Middle frontal gyrus (tissue), 1 donor: ENCODE measurements at regions not wholly inside any gene's neighbourhood (a gene's known extent, or its start where the extent isn't known, plus 50 kb on each side); places are given as distances from the start of the nearest gene placed in this dataset.

Experiments
- DNase-seq: peaks from one replicate; pipeline ENCODE4 v3.0.0-alpha.2; 2015; ENCODE audit warnings: low spot score; ENCODE audit errors: extremely low spot score

GRCh38 chr1:87766737-87767136, 438.1 kb downstream of the LMO4 start:
- no peak for DNase-seq

- no peak for DNase-seq
Measured at GRCh38 chr1:87778896-87779295, 450.2 kb downstream of the LMO4 start.

GRCh38 chr1:87781554-87781953, 452.9 kb downstream of the LMO4 start:
- DNase-seq, result no peak

- no peak for DNase-seq
Measured at GRCh38 chr1:87783315-87783714, 454.6 kb downstream of the LMO4 start.

- DNase-seq, result no peak
Measured at GRCh38 chr1:87785386-87785785, 456.7 kb downstream of the LMO4 start.

GRCh38 chr1:87786229-87786628, 457.5 kb downstream of the LMO4 start:
- DNase-seq, result no peak

- DNase-seq, result no peak
Measured at GRCh38 chr1:87786861-87787545, 458.3 kb downstream of the LMO4 start.

GRCh38 chr1:87787551-87787950, 458.9 kb downstream of the LMO4 start:
- DNase-seq, result no peak

- no peak for DNase-seq
Measured at GRCh38 chr1:87790756-87791155, 462.1 kb downstream of the LMO4 start.

GRCh38 chr1:87791931-87792740, 463.5 kb downstream of the LMO4 start:
- DNase-seq, result no peak

- DNase-seq, result no peak
Measured at GRCh38 chr1:87794788-87795614, 466.3 kb downstream of the LMO4 start.

GRCh38 chr1:87795615-87796337, 467.1 kb downstream of the LMO4 start:
- no peak for DNase-seq

GRCh38 chr1:87796471-87796901, 467.8 kb downstream of the LMO4 start:
- no peak for DNase-seq

GRCh38 chr1:87799451-87799850, 470.8 kb downstream of the LMO4 start:
- no peak for DNase-seq

- DNase-seq, result no peak
Measured at GRCh38 chr1:87800006-87800405, 471.3 kb downstream of the LMO4 start.

- no peak for DNase-seq
Measured at GRCh38 chr1:87803375-87803774, 474.7 kb downstream of the LMO4 start.

GRCh38 chr1:87804128-87804527, 475.4 kb downstream of the LMO4 start:
- no peak for DNase-seq

- no peak for DNase-seq
Measured at GRCh38 chr1:87805666-87806378, 477.1 kb downstream of the LMO4 start.

- DNase-seq, result no peak
Measured at GRCh38 chr1:87806379-87807094, 477.9 kb downstream of the LMO4 start.

- DNase-seq, result no peak
Measured at GRCh38 chr1:87810166-87810565, 481.5 kb downstream of the LMO4 start.
